Neutrophil (primary cell): ENCODE measurements at regions not wholly inside any gene's neighbourhood (a gene's known extent, or its start where the extent isn't known, plus 50 kb on each side); places are given as distances from the start of the nearest gene placed in this dataset.

Experiments used
- H3K27ac ChIP-seq: fragments of 200-600 bp; sonication (generic); 2 replicates; pipeline ENCODE4 v1.5.1; 2016; ENCODE audit warnings: mild to moderate bottlenecking, moderate library complexity
- H3K27me3 ChIP-seq: fragments of 200-600 bp; sonication (generic); 2 replicates; pipeline ENCODE4 v1.6.0; 2016; ENCODE audit warnings: mild to moderate bottlenecking
- H3K36me3 ChIP-seq: fragments of 200-600 bp; sonication (generic); 2 replicates; pipeline ENCODE4 v1.5.1; 2017
- H3K4me1 ChIP-seq, 2 experiments: fragments of 200-600 bp in 1 of 2; sonication (generic) in 1 of 2; 1 replicate in 1 of 2; 2 replicates in 1 of 2; pipeline versions ENCODE4 v1.5.1 to v1.6.1; 2013 to 2016; ENCODE audit warnings: low read depth in 1 of 2, low read length in 1 of 2, mild to moderate bottlenecking in 1 of 2, moderate library complexity in 1 of 2; ENCODE audit not compliant: control insufficient read depth in 1 of 2, insufficient read depth in 1 of 2
- H3K4me3 ChIP-seq, 2 experiments: fragments of 200-600 bp in 1 of 2; sonication (generic) in 1 of 2; 1 replicate in 1 of 2; 2 replicates in 1 of 2; pipeline ENCODE4 v1.5.1; 2013 to 2016; ENCODE audit warnings: low read depth in 1 of 2, low read length in 1 of 2, mild to moderate bottlenecking in 1 of 2, moderate library complexity in 1 of 2
- H3K9me3 ChIP-seq: fragments of 200-600 bp; sonication (generic); 2 replicates; pipeline ENCODE4 v1.5.1; 2016
- CTCF ChIP-seq: fragments of 200-600 bp; sonication (generic); IDR thresholded peaks from 2 replicates; pipeline ENCODE4 v1.5.1; 2016; ENCODE audit warnings: antibody characterized with exemption

DNA sequence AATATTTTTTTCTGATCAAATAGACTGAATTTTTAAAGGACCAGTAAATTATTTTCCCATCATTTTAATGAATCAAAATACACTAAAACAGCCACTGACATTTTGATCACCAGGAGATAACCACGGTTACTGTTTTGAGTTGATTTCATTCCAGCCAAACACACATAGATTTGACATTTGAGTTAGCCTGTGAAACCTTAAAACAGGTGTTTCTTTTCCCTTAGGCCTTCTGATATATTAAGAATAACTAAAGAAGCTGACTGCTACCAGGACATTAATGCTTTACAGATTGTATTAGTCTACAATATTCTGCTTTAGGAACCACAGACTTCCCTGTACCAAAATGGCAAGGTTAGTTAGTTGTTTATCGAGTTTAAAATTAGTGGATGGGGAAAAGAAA is 193.4 kb downstream of the OMA1 start:
- no peak for TF ChIP-seq CTCF
- Histone ChIP-seq H3K4me1 (no peaks in the 10 kb centered on the region), H3K27me3 (peaks cover 7% of the 10 kb centered on the region), H3K27ac (no peak overlapping the region), H3K9me3 (no peaks in the 10 kb centered on the region), H3K4me3 (no peak overlapping the region), H3K36me3 (no peaks in the 10 kb centered on the region)

GRCh38 chr1:58352476-58353092 is 193.9 kb downstream of the OMA1 start:
- Histone ChIP-seq H3K36me3 (no peaks in the 10 kb centered on the region), H3K9me3 (no peaks in the 10 kb centered on the region), H3K27me3 (peaks cover 1% of the 10 kb centered on the region), H3K4me3 (no peak overlapping the region), H3K27ac (no peak overlapping the region), H3K4me1 (no peaks in the 10 kb centered on the region)
- no peak for TF ChIP-seq CTCF

GRCh38 chr1:58346036-58346355 is 200.5 kb downstream of the OMA1 start:
- no peak for TF ChIP-seq CTCF
- Histone ChIP-seq H3K9me3 (no peaks in the 10 kb centered on the region), H3K4me1 (no peaks in the 10 kb centered on the region)

GRCh38 chr1:58345215-58346035 is 201.1 kb downstream of the OMA1 start:
- H3K9me3 ChIP-seq, result no peaks in the 10 kb centered on the region
- no peak overlapping the region for H3K27ac ChIP-seq
- H3K27me3 ChIP-seq, result no peaks in the 10 kb centered on the region
- H3K4me1 ChIP-seq, result no peaks in the 10 kb centered on the region
- no peak overlapping the region for H3K4me3 ChIP-seq
- no peak for TF ChIP-seq CTCF
- H3K36me3 ChIP-seq, result no peaks in the 10 kb centered on the region

More at GRCh38 chr1:58346036-58346355, 200.5 kb downstream of the OMA1 start:
- Histone ChIP-seq H3K4me3 (no peak overlapping the region), H3K36me3 (no peaks in the 10 kb centered on the region), H3K27ac (no peak overlapping the region), H3K27me3 (no peaks in the 10 kb centered on the region)

- TF ChIP-seq CTCF, result no peak
- H3K27me3 ChIP-seq, result no peaks in the 10 kb centered on the region
- H3K36me3 ChIP-seq, result no peaks in the 10 kb centered on the region
- H3K4me3 ChIP-seq, result no peak overlapping the region
- no peak overlapping the region for H3K27ac ChIP-seq
- H3K4me1 ChIP-seq, result no peaks in the 10 kb centered on the region
- no peaks in the 10 kb centered on the region for H3K9me3 ChIP-seq
Measured at GRCh38 chr1:58340185-58340584, 206.3 kb downstream of the OMA1 start.
